ENCODE measurements at regions not wholly inside any gene's neighbourhood (a gene's known extent, or its start where the extent isn't known, plus 50 kb on each side); places are given as distances from the start of the nearest gene placed in this dataset.

GRCh38 chr2:181742922-181743722 is 62.8 kb upstream of the NEUROD1 start (continued):
- TF ChIP-seq CTCF (IDR thresholded peaks at IDR 0.05 in 2 of 3, conservative IDR thresholded peaks at IDR 0.05 in 1 of 3; ENCODE audit: insufficient read depth in 2 of 3, low read depth in 1 of 3, low read length in 3 of 3) (peak; percentile 53 to 86 (median 69); a peak in 5 of 6 replicates), MEF2A (IDR thresholded peaks at IDR 0.05; ENCODE audit: control insufficient read depth, low read depth, low read length) (no peak), MYNN (IDR thresholded peaks at IDR 0.05) (no peak), MYNN (CRISPR knock-in tag; IDR thresholded peaks at IDR 0.05) (no peak), BHLHE40 (IDR thresholded peaks at IDR 0.05; ENCODE audit: low read length) (no peak), SMARCB1 (IDR thresholded peaks at IDR 0.05; ENCODE audit: insufficient read length, low read depth) (no peak), FOXK2 (conservative IDR thresholded peaks at IDR 0.05 in 1 of 2, IDR thresholded peaks at IDR 0.05 in 1 of 2; ENCODE audit: low read depth in 2 of 2) (0 out of 4 replicates have a peak, but pooled peaks of 1 of the 2 experiments have one; percentile 39), HNRNPLL (IDR thresholded peaks at IDR 0.05; ENCODE audit: low read depth, low read length, poor library complexity, severe bottlenecking) (no peak), ASH1L (IDR thresholded peaks at IDR 0.05; ENCODE audit: borderline replicate concordance, low read depth, partially characterized antibody) (no peak), SRSF9 (IDR thresholded peaks at IDR 0.05; ENCODE audit: borderline replicate concordance, low read depth, low read length) (no peak), BRF1 (IDR thresholded peaks at IDR 0.05; ENCODE audit: borderline replicate concordance, extremely low read depth, insufficient read length) (no peak), ZBTB8A (IDR thresholded peaks at IDR 0.05; ENCODE audit: partially characterized antibody) (no peak), ARID3A (IDR thresholded peaks at IDR 0.05; ENCODE audit: borderline replicate concordance, low read depth, low read length) (peak; percentile 59; the same call in 1 of the 2 replicates)
